Memory B cell (primary cell): ENCODE measurements at regions not wholly inside any gene's neighbourhood (a gene's known extent, or its start where the extent isn't known, plus 50 kb on each side); places are given as distances from the start of the nearest gene placed in this dataset.

Source experiments
- ATAC-seq: fragments of 150-1000 bp; cut with Tn5 transposase; 2 replicates; pipeline ENCODE4 v1.10.0; 2021; ENCODE audit warnings: low read depth, mild to moderate bottlenecking, moderate library complexity
- DNase-seq, 2 donors: peaks; one replicate each; pipeline ENCODE4 v3.0.0; 2022; ENCODE audit warnings: low spot score in 2 of 2
- H3K27ac Mint-ChIP-seq: one replicate; pipeline ENCODE4 v1.8.0; 2022; ENCODE audit warnings: mild to moderate bottlenecking, moderate library complexity, mixed read lengths
- H3K27me3 Mint-ChIP-seq: one replicate; pipeline ENCODE4 v1.8.0; 2022; ENCODE audit warnings: mixed read lengths
- H3K36me3 Mint-ChIP-seq: one replicate; pipeline ENCODE4 v1.8.0; 2022; ENCODE audit warnings: mild to moderate bottlenecking, mixed read lengths
- H3K4me1 Mint-ChIP-seq: one replicate; pipeline ENCODE4 v1.8.0; 2022; ENCODE audit warnings: mixed read lengths
- H3K4me3 Mint-ChIP-seq: one replicate; pipeline ENCODE4 v1.8.0; 2022; ENCODE audit warnings: mild to moderate bottlenecking, moderate library complexity, mixed read lengths
- H3K9me3 Mint-ChIP-seq: one replicate; pipeline ENCODE4 v1.8.0; 2022; ENCODE audit warnings: mixed read lengths

DNA sequence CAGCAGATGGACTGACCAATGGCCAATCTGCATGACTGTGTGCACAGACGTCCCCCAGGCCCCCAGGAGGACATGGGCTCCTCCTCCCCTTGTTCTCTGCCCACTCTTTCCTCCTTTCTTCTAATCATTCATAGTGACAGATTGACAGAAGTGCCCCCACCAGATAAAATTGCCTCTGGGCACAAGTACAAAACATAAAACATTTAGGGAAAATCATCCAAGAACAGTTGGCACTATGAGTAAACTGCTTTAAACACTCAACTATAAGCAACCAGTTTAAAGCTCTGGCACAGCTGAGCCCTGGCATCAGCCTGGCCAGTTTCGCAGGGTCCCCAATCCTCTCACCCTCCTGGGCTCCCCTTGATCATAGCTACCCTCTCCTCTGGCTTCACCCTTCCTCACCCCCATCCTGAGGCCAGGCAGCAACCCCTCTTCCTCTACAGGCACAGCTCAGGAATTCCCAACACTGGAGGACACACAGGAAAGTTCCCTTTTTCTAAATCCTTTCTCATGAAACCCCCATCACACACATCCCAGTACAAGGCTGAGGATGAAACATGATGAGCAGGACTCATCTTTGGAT, 232.9 kb downstream of the BUD13 start:
- peaks cover 2% of the 10 kb centered on the region for H3K9me3 Mint-ChIP-seq
- H3K27me3 Mint-ChIP-seq = peaks cover 7% of the 10 kb centered on the region
- no peak overlapping the region for H3K4me3 Mint-ChIP-seq
- ATAC-seq (no peak), DNase-seq (no peak)
- no peaks in the 10 kb centered on the region for H3K36me3 Mint-ChIP-seq
- no peaks in the 10 kb centered on the region for H3K4me1 Mint-ChIP-seq
- H3K27ac Mint-ChIP-seq = no peak overlapping the region

GRCh38 chr11:116539211-116539610, 233.6 kb downstream of the BUD13 start:
- H3K27me3 Mint-ChIP-seq = peaks cover 9% of the 10 kb centered on the region
- H3K4me1 Mint-ChIP-seq = no peaks in the 10 kb centered on the region
- H3K4me3 Mint-ChIP-seq = no peak overlapping the region
- no peak for ATAC-seq
- no peak for DNase-seq
- no peaks in the 10 kb centered on the region for H3K36me3 Mint-ChIP-seq
- H3K9me3 Mint-ChIP-seq = peaks cover 2% of the 10 kb centered on the region
- H3K27ac Mint-ChIP-seq = no peak overlapping the region

GRCh38 chr11:116538677-116539076, 234.1 kb downstream of the BUD13 start:
- no peak for ATAC-seq
- Mint-ChIP-seq H3K4me3 (no peak overlapping the region), H3K36me3 (no peaks in the 10 kb centered on the region), H3K9me3 (peaks cover 2% of the 10 kb centered on the region), H3K27ac (no peak overlapping the region), H3K27me3 (peaks cover 11% of the 10 kb centered on the region), H3K4me1 (no peaks in the 10 kb centered on the region)
- no peak for DNase-seq

DNA sequence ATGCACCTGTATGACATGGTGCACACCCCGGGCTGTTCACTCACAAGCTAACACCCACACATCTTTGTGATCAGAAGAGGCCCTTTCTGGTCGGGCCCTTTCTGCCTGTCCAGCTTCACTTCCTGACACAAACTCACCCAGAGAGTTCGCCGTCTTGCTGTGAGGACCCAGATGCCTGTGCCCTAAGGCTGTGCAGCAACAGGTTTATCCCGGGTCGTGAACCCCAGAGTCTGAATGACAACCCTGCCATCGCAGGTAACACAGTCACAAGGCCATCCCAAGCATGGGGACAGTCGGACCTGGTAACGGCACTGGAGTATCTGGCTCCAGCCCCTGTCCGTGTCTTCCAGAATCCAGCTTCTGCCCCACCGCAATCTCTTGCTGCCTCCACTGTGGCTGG, 235.1 kb downstream of the BUD13 start:
- H3K4me1 Mint-ChIP-seq = no peaks in the 10 kb centered on the region
- H3K4me3 Mint-ChIP-seq = no peak overlapping the region
- DNase-seq (no peak), ATAC-seq (no peak)
- H3K27me3 Mint-ChIP-seq = peaks cover 11% of the 10 kb centered on the region
- no peaks in the 10 kb centered on the region for H3K36me3 Mint-ChIP-seq
- no peak overlapping the region for H3K27ac Mint-ChIP-seq
- H3K9me3 Mint-ChIP-seq = peaks cover 2% of the 10 kb centered on the region

- no peaks in the 10 kb centered on the region for H3K36me3 Mint-ChIP-seq
- no peak overlapping the region for H3K27ac Mint-ChIP-seq
- H3K4me3 Mint-ChIP-seq = no peak overlapping the region
- H3K4me1 Mint-ChIP-seq = no peaks in the 10 kb centered on the region
- DNase-seq (no peak), ATAC-seq (no peak)
- H3K27me3 Mint-ChIP-seq = peaks cover 13% of the 10 kb centered on the region
- peaks cover 2% of the 10 kb centered on the region for H3K9me3 Mint-ChIP-seq
Observed at GRCh38 chr11:116537121-116537520, 235.7 kb downstream of the BUD13 start.

- Mint-ChIP-seq H3K9me3 (peaks cover 2% of the 10 kb centered on the region), H3K36me3 (peaks cover 2% of the 10 kb centered on the region), H3K27me3 (peaks cover 18% of the 10 kb centered on the region), H3K4me3 (no peak overlapping the region), H3K27ac (no peak overlapping the region), H3K4me1 (peaks cover 2% of the 10 kb centered on the region)
- DNase-seq = no peak
- ATAC-seq = no peak
Observed at GRCh38 chr11:116536416-116536815, 236.4 kb downstream of the BUD13 start.

DNA sequence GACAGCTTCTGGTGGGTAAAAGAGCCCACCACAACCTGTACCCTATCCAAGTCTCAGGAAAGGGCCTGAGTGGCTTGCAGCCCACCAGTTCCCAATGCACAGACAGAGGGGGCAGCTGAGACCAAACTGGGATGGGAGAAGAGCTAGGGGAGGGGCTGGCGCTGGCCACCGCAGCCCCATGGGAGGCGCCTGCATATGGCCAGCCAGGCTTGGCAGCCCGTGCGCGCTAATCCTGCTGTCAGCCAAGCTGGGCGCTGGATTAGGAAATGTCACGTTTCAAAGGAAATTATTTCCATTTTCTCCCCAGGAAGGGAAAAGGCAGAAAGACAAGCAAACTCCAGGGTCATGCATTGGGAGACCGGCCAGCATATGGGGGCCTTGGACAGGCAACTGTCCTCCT, 236.8 kb downstream of the BUD13 start:
- peaks cover 4% of the 10 kb centered on the region for H3K9me3 Mint-ChIP-seq
- no peak for DNase-seq
- ATAC-seq = no peak
- H3K36me3 Mint-ChIP-seq = peaks cover 2% of the 10 kb centered on the region
- peaks cover 2% of the 10 kb centered on the region for H3K4me1 Mint-ChIP-seq
- peaks cover 20% of the 10 kb centered on the region for H3K27me3 Mint-ChIP-seq
- no peak overlapping the region for H3K4me3 Mint-ChIP-seq
- no peak overlapping the region for H3K27ac Mint-ChIP-seq

DNA sequence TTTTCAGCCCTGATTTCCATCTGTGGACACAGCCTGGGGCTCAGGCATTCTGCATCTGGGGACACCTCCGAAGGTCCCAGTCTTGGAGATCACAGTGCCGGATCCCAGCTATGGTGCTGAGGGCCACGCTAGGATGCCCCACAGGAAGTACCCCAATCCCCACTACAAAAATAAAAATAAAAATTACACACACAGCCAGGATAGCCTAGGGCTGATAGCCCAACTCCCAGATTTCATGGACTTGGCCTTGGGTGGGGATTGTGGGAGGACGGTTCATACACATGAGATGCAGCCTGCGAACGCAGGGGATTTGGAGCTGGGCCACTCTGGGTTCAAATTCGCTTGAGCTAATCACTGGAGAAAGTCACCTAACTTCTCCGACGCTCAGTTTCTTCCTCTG, 237.7 kb downstream of the BUD13 start:
- H3K27ac Mint-ChIP-seq = no peak overlapping the region
- DNase-seq = no peak
- peaks cover 5% of the 10 kb centered on the region for H3K36me3 Mint-ChIP-seq
- peaks cover 23% of the 10 kb centered on the region for H3K27me3 Mint-ChIP-seq
- H3K4me1 Mint-ChIP-seq = peaks cover 2% of the 10 kb centered on the region
- H3K4me3 Mint-ChIP-seq = no peak overlapping the region
- ATAC-seq = no peak
- peaks cover 11% of the 10 kb centered on the region for H3K9me3 Mint-ChIP-seq

DNA sequence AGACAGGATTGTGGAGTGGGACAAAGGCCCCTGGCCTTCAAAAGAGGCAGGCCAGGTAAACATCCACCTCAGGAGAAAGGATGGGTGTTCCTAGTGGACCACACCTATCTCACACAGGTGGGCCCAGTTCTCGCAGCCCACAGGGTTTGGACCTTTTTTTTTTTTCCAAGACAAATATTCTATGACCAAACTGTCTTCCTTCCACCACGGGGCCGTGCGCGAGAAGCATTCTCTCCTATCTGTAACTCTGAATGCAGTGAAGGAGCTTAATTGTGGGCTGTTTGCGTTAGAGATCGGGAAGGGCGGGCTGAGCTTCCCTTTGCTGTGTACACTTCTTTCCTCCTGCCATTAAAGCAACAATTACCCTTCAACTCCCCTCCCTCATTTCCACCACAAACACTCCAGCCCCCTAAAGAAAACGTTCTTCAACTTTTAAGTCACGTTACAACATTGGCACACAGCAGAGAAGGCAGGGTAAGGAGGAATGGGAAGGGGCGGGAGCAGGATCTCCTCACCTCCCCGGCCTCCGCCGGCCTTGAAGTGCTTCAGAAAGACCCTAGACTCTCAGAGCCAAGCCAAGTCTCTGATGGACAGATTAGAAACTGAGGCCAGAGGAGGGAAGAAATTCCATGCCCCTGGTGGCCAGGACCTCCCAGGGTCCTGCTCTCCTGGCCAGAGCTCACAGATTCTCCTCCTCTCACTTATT, 238.4 kb downstream of the BUD13 start:
- H3K4me1 Mint-ChIP-seq = peaks cover 2% of the 10 kb centered on the region
- DNase-seq (no peak), ATAC-seq (no peak)
- H3K27ac Mint-ChIP-seq = no peak overlapping the region
- H3K4me3 Mint-ChIP-seq = no peak overlapping the region
- peaks cover 10% of the 10 kb centered on the region for H3K9me3 Mint-ChIP-seq
- peaks cover 22% of the 10 kb centered on the region for H3K27me3 Mint-ChIP-seq
- peaks cover 5% of the 10 kb centered on the region for H3K36me3 Mint-ChIP-seq

DNA sequence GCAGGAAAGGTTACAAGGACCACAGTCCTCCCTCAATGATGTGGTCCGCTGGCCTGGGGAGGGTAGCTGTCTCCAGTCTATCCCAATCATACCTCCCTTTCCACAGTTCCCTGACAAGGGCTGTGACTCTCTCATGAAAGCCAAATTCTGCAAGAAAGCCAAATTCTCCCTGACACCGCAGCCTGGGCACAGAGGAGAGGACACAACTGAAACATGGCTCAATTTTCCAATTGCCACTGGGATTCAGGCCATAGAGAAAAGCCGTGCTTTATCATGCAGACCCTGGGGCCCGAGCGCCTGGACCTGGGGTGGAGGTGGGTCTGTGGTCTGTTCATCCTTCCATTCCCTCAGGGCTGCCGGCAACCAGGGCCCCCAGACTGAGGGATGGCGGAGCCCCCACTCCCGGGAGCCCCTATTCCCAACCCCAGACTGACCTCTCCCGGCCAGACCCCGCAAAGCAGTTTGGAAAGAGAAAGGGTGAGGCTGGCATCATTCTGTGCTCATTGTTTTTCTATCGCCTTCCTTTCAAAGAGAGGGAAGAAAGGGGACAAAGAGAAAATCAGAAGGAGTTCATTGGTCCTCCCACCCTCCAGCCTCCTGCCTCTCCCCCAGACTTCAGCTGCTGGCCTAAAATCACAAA, 239.5 kb downstream of the BUD13 start:
- peaks cover 10% of the 10 kb centered on the region for H3K9me3 Mint-ChIP-seq
- ATAC-seq = no peak
- peaks cover 2% of the 10 kb centered on the region for H3K4me1 Mint-ChIP-seq
- DNase-seq = no peak
- peaks cover 19% of the 10 kb centered on the region for H3K27me3 Mint-ChIP-seq
- H3K27ac Mint-ChIP-seq = no peak overlapping the region
- H3K4me3 Mint-ChIP-seq = no peak overlapping the region
- H3K36me3 Mint-ChIP-seq = peaks cover 5% of the 10 kb centered on the region

DNA sequence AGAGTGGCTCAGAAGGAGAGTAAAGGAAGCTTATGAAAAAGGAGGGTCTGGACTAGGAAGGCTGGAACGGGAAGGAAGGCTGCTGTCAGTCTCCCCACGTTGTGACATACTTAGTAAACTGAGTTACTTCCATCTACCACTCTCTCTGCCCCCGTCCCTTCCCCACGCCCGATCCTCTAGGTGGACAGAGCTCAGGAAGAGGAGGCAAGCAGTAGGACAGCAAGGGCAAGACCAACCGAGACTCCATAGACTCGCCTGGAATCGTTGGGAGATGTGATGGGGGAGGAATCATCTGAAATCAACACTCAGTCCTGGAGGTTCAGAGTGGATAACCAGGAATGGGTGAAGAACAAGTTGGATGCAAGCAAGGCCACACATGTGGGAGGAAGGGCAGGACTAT, 240.7 kb downstream of the BUD13 start:
- no peak for DNase-seq
- H3K36me3 Mint-ChIP-seq = peaks cover 5% of the 10 kb centered on the region
- H3K4me3 Mint-ChIP-seq = no peak overlapping the region
- ATAC-seq = no peak
- peaks cover 10% of the 10 kb centered on the region for H3K9me3 Mint-ChIP-seq
- H3K27ac Mint-ChIP-seq = no peak overlapping the region
- peaks cover 2% of the 10 kb centered on the region for H3K4me1 Mint-ChIP-seq
- H3K27me3 Mint-ChIP-seq = peaks cover 21% of the 10 kb centered on the region

- Mint-ChIP-seq H3K27ac (no peak overlapping the region), H3K4me1 (peaks cover 2% of the 10 kb centered on the region), H3K27me3 (peaks cover 19% of the 10 kb centered on the region), H3K4me3 (no peak overlapping the region), H3K36me3 (peaks cover 5% of the 10 kb centered on the region), H3K9me3 (peaks cover 10% of the 10 kb centered on the region)
- ATAC-seq (no peak), DNase-seq (no peak)
Observed at GRCh38 chr11:116530705-116531104, 242.1 kb downstream of the BUD13 start.

DNA sequence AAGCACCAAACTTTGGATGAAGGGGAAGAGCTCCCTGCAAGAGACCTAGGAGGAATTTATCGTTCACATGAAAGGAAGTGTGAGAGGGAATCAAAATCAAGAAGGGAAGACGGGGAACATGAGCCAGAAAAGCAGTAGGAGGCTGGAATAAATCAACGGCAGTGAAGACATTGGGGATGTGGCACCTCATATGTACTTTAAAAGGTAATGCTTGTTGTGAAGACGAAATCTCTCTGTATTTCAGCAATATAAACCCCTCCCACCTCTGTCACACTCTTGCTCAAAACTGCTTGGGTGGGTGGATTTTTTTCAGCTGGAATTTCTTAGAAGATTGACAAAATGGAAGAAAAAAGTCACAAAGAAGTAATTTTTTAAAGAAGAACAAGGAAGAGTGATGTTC, 243.5 kb downstream of the BUD13 start:
- Mint-ChIP-seq H3K36me3 (peaks cover 5% of the 10 kb centered on the region), H3K4me1 (peaks cover 2% of the 10 kb centered on the region), H3K27me3 (peaks cover 16% of the 10 kb centered on the region), H3K27ac (no peak overlapping the region), H3K4me3 (no peak overlapping the region), H3K9me3 (peaks cover 10% of the 10 kb centered on the region)
- DNase-seq (no peak), ATAC-seq (no peak)

DNA sequence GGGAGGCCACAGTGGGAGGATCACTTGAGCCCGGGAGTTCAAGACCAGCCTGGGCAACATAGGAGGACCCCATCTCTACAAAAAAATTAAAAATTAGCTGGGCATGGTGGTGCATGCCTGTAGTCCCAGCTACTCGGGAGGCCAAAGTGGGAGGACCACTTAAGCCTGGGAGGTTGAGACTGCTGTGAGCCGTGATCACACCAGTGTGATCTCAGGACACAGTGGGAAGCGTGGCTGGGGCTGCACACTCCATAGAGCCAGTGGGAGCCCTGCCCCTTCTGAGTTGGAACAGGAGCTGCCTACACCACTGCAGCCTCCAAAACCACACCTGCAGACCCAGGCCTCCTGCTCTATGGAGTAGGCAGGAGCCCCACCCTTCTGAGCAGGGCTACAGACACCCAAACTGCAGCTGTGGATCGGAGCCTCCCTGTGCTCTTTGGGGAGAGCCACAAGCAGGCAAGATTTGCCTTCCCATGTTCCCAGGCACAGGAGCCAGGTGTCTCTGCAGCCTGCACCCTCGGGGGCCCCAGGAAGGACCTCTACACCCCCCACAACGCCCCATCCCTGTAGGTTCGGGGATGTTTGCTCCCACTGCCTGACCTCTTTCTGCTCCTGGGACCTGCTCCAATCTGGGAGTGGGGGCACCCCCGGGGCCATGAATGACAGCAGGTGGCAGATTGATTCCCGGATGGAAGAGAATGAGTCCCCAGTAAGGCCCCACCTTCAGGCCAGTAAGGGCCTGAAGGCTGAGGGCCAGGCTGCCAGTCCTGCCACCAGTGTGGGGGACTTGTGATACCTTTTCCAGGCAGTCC, 245.4 kb downstream of the BUD13 start:
- H3K27ac Mint-ChIP-seq = no peak overlapping the region
- H3K4me1 Mint-ChIP-seq = peaks cover 2% of the 10 kb centered on the region
- DNase-seq (no peak), ATAC-seq (no peak)
- peaks cover 10% of the 10 kb centered on the region for H3K9me3 Mint-ChIP-seq
- peaks cover 14% of the 10 kb centered on the region for H3K27me3 Mint-ChIP-seq
- peaks cover 5% of the 10 kb centered on the region for H3K36me3 Mint-ChIP-seq
- no peak overlapping the region for H3K4me3 Mint-ChIP-seq
